HG03175 (cell line): ENCODE measurements at regions not wholly inside any gene's neighbourhood (a gene's known extent, or its start where the extent isn't known, plus 50 kb on each side); places are given as distances from the start of the nearest gene placed in this dataset.
A peak's percentile ranks its signal among the peaks of the same experiment; 100 is the strongest.
"Not testable (repeated sequence)": the region's sequence is repeated elsewhere in the genome, so short reads cannot be mapped to it uniquely, and the experiment has no call there.

Experiments
- ATAC-seq: cut with Tn5 transposase; IDR thresholded peaks from one replicate; pipeline ENCODE4 v1.9.1; 2021; ENCODE audit warnings: mild to moderate bottlenecking, moderate library complexity; ENCODE audit not compliant: unreplicated experiment

- ATAC-seq = no peak
Measured at GRCh38 chr3:176873261-176873660, 324.0 kb downstream of the TBL1XR1 start.

- ATAC-seq = peak; percentile 97
Measured at GRCh38 chr3:176872771-176873209, 324.5 kb downstream of the TBL1XR1 start.

- no peak for ATAC-seq
Measured at GRCh38 chr3:176870451-176870850, 326.8 kb downstream of the TBL1XR1 start.

- ATAC-seq = no peak
Measured at GRCh38 chr3:176867681-176868663, 329.3 kb downstream of the TBL1XR1 start.

DNA sequence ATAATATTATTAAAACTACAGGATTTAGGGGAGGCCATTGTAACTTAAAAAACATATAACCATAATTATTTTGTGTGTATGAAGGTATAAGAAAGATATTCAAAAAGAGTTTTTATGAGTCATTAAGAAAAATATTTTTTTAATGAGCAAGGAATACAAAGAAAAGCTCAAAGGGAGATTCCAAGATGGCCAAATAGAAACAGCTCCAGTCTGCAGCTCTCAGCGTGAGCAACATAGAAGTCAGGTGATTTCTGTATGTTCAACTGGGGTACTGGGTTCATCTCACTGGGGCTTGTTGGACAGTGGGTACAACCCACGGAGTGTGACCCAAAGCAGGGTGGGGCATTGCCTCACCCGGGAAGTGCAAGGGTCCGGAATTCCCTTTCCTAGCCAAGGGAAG is 336.1 kb downstream of the TBL1XR1 start:
- no peak for ATAC-seq

DNA sequence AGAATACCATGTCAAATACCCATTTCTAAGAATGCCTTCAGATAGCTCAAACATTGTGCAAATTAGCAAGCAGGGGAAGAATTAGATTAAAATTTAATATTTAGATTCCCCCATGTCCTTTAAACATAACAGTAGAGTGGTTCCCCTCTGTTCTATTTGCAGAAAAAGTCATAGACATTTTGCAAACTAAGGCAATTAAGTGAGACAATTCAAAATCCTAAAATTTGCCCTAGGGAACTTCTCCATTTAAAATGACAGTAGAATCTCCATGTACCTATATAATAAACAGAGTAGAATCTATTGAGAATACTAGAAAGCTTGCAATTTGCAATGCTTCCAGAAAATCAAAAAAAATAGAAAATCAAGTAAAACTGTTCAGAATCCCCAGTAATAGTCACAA is 340.6 kb downstream of the TBL1XR1 start:
- ATAC-seq = no peak

GRCh38 chr3:176855901-176856486 is 341.3 kb downstream of the TBL1XR1 start:
- ATAC-seq = no peak

DNA sequence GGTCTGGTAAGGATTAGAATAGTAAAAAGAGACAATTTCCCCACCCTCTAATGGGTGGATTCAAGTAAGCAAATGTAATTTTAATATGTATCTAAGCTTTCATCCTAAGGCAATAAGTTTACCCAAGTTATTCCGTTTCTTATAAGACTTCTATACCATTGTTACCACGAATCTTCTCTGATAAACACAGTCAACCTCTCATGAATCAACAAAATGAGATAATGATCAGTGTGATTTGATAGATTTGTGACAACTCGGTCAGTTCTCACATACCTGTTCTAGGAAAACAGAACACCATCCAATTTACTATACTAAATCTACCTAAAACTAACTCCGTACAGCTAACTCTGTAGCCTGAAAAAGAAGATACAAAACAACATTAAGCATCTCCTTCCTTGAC is 342.1 kb downstream of the TBL1XR1 start:
- ATAC-seq = no peak

DNA sequence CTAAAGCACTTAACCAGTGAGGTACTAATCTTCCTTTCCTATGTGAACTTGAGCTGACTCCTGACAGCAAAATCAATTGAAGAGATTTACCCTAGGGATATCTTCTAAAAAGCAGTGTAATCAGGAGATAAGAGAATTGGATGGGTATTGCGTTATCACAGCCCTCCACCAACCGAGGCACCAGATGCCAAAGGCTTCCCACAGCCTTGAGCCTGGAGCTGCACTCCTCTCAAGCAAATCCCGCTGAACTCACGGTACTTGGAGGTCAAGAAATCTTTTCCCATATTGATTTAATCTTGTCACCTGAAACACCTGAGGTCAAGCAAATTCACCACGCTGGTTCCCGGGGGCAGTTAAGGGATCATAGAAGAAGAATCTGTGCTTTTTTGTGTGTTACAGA is 346.8 kb downstream of the TBL1XR1 start:
- no peak for ATAC-seq

DNA sequence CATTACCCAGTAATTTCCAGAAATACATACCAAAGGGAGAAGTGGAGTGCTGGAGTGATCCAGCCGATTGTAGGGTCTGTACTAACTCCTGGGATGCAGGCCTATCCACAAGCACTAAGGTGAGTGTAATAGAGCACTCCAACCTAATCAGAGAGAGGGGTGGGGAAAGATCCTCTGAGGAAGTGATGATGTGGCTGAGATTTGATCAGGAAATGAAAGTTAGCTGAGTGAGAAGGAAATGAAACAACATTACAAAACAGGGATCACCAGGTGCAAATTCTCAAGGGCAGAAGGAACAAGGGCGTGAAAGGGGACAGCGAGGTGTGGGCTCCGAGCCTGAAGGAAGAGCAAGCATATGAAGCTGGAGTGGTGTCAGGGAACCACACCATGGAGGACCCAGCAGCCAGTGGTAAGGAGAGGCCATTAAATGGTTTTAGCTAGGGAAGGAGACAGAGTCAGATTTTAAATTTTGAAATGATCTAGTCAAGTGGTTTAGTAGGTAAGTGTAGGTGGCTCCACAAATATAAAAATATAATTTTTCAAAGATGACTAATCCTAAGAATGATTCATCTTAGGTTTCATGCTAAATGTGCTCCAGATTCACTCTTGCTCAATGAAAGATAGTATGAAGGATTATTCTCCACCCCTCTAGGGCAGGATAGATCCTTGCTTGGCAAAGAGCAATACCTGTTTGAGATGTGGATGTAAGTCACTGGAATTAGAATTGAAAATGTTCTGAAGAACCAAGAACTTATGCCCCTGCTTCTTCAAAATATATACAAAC is 348.7 kb downstream of the TBL1XR1 start:
- ATAC-seq = no peak

DNA sequence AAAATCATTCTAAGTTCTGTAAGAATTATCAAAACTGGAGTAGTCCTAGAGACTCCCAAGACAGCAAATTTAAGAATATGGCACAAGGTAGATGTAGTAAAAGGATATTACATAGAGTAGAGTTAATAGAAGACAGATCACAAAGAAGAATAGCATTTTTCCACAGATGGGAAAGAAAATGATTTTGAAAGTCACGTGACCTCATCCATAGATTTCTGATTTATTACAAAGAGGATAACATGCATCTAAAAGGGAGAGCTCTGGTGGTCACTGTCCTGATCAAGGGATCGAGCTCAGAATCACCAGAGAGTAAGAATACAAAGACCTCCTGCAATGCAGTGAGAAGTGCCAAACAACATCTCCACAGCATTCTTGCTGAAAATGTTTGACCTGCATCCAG is 354.4 kb downstream of the TBL1XR1 start:
- no peak for ATAC-seq

DNA sequence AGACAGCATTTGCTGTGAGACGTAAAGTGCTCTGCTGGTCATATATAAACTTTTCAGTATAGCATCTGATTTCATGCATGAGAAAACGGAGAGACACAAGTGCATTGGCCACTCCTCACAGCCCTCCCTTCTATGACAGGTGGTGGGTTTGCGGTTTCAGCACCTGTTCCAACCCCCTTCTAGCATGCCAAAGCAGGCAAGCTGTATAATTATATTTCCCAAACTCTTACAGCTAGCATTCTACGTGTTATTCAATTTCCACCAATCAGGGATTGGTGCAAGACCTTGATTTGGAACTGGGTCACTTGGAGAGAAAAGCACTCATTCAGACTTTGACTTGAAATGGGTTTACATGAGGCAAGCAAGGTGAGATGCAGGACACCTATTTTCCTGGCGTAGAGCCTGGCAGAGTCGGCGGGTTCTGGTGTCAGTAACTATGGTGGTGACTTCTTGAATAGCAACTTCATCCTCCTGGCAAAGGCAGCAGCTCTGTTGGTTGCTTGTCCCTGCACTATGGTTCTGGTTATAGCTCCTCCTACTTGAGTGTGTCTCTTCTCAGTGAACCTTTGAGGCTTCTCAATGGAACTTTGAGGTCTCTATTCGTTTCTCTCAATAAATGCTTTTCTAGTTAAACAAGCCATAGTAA is 356.5 kb downstream of the TBL1XR1 start:
- ATAC-seq = no peak

DNA sequence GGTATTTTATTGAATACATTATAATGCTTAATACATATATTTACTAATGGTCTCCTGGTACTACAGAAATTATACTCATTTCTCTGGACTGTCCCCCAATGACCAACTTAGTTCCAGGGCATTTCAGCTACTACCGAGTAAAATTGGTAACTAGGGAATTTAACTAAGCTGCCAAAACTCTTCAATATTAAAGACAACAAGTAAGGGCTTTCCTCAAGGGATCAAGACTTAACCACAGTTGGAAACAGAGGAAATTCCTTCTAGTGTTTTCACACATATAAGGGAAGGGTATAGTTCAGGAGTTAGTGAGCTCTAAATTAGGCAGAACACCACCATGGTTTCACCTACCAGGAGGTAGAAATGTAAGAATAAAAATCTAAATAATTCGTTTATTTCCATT is 357.4 kb downstream of the TBL1XR1 start:
- ATAC-seq = no peak

DNA sequence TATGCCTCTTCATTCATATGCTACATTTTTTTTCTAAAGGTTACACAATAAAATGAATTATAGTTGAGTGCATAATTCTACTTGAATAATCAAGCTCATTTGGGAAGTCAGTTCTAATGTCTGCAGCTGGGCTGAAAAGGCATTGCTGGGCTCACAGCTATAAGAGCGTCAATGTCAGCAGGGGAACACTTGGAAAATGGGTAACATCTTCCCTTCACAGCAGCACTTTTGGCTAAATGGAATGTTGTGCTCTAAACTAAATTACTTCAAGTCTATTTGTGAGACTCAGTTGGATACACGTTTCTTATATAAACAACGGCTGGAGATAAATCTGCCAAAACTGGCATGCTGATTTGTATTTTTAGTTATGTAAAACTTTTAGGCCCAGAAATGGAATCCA is 357.8 kb downstream of the TBL1XR1 start:
- ATAC-seq = no peak

DNA sequence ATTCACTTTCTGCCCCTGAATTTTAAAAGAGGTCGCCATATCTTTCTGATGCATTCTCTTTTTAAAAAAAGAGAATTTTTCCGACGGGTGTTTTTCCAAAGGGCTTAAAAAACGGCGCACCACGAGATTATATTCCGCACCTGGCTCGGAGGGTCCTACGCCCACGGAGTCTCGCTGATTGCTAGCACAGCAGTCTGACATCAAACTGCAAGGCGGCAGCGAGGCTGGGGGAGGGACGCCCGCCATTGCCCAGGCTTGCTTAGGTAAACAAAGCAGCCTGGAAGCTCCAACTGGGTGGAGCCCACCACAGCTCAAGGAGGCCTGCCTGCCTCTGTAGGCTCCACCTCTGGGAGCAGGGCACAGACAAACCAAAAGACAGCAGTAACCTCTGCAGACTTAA is 370.0 kb downstream of the TBL1XR1 start:
- ATAC-seq = not testable (repeated sequence)

DNA sequence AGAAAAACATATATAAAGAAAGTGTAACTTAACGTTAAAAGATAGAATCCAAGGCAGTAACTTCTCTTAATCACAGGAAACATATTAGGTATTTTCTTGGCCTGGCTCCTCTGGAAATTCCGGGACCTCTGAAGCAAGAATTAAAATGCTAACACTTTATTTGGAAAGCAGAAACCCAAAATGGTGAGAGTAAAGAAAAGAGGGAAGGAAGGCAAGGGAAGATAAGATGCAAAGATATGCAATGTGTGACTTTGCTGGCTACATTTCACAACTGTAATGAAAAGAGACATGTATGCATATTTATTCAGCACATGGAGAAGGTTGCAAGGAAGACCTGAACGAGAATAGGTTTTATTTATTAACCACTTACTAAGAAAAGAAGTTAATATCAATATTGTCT is 372.5 kb downstream of the TBL1XR1 start:
- no peak for ATAC-seq

DNA sequence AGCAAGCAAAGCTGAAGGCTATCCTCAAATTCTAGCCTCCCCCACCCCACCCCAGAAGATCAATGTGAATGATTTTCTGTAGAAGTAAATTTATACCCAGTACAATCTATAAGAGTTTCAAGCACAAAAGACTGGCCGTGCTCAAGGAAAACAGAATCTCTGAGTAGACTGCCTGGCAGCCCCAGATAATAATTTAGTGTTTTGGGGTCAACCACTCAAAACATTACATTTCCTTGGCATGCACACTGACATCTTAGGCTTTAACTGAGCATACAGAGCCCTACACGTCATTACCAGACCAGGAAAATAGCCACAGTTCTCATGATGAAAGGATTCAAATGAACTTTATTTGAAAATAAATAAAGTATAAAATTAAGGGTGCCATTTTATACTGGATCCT is 376.5 kb downstream of the TBL1XR1 start:
- ATAC-seq = no peak

- no peak for ATAC-seq
Measured at GRCh38 chr3:176816937-176817336, 380.3 kb downstream of the TBL1XR1 start.

DNA sequence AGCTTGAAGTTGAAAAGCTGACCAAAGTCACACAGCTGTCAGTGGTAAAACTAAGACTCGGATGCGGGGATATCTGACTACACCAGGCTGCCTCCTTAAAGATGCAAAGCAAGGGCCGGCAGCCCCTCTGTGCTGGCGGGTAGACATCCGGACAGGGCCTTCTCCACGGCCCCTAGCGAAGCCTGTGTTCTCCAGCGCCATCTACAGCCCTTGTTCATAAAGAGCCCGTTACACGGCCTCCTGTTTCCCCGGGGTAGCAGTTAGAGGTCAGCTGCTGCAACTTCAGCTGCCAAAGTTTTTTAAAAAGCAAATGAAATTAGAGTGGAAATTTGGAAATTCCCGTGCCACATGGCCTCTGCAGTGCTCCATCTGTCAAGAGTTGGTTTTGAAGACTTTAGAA is 383.0 kb downstream of the TBL1XR1 start:
- peak; percentile 90 for ATAC-seq

DNA sequence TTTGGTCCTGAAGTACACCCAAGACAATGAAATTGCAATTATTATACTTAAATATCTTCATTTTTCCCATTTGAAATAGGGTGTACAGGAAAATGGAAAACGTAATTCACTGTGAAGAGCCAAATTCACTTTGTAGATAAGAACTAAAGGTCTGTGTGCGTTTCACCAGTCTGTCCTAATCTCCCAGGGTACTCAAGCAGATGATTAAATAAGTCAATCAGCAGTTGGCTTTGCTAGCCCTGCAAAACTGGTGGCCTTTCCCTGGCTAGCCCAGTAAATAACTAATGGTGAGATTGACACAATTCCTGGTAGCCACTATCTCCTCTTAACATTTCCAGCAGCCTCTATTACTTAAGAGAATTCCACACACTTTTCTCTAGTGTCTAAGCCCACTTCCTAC is 389.3 kb downstream of the TBL1XR1 start:
- ATAC-seq = no peak

GRCh38 chr3:176799675-176800074 is 397.6 kb downstream of the TBL1XR1 start:
- no peak for ATAC-seq
